ENCODE measurements at regions not wholly inside any gene's neighbourhood (a gene's known extent, or its start where the extent isn't known, plus 50 kb on each side); places are given as distances from the start of the nearest gene placed in this dataset.

- Mint-ChIP-seq H3K27ac (ENCODE audit: unreplicated experiment) (no peak overlapping the region), H3K36me3 (ENCODE audit: low read depth) (no peaks in the 10 kb centered on the region), H3K27me3 (ENCODE audit: low read depth) (no peaks in the 10 kb centered on the region), H3K4me1 (ENCODE audit: low read depth) (peaks cover 3% of the 10 kb centered on the region), H3K4me3 (ENCODE audit: unreplicated experiment) (no peak overlapping the region), H3K9me3 (ENCODE audit: low read depth) (no peaks in the 10 kb centered on the region)
- no peak for DNase-seq (ENCODE audit: low spot score)
- no peak for TF ChIP-seq CTCF (IDR thresholded peaks at IDR 0.05)
Measured at GRCh38 chr7:106548491-106548890, 112.5 kb downstream of the CCDC71L start.

GRCh38 chr7:106545275-106545674 lies 115.7 kb downstream of the CCDC71L start:
- Mint-ChIP-seq H3K36me3 (ENCODE audit: low read depth) (no peaks in the 10 kb centered on the region), H3K4me3 (ENCODE audit: unreplicated experiment) (no peak overlapping the region), H3K9me3 (ENCODE audit: low read depth) (no peaks in the 10 kb centered on the region), H3K27ac (ENCODE audit: unreplicated experiment) (no peak overlapping the region), H3K4me1 (ENCODE audit: low read depth) (peaks cover 24% of the 10 kb centered on the region), H3K27me3 (ENCODE audit: low read depth) (no peaks in the 10 kb centered on the region)
- TF ChIP-seq CTCF (IDR thresholded peaks at IDR 0.05) = no peak
- no peak for DNase-seq (ENCODE audit: low spot score)

- Mint-ChIP-seq H3K4me3 (ENCODE audit: unreplicated experiment) (no peak overlapping the region), H3K4me1 (ENCODE audit: low read depth) (peaks cover 24% of the 10 kb centered on the region), H3K36me3 (ENCODE audit: low read depth) (no peaks in the 10 kb centered on the region), H3K27me3 (ENCODE audit: low read depth) (no peaks in the 10 kb centered on the region), H3K9me3 (ENCODE audit: low read depth) (no peaks in the 10 kb centered on the region), H3K27ac (ENCODE audit: unreplicated experiment) (peak overlapping the region; percentile 92)
- TF ChIP-seq CTCF (IDR thresholded peaks at IDR 0.05) = no peak
- DNase-seq (ENCODE audit: low spot score) = no peak
Measured at GRCh38 chr7:106543221-106543757, 117.7 kb downstream of the CCDC71L start.

GRCh38 chr7:106542550-106543220 lies 118.3 kb downstream of the CCDC71L start:
- Mint-ChIP-seq H3K4me1 (ENCODE audit: low read depth) (peaks cover 24% of the 10 kb centered on the region), H3K9me3 (ENCODE audit: low read depth) (no peaks in the 10 kb centered on the region), H3K4me3 (ENCODE audit: unreplicated experiment) (no peak overlapping the region), H3K27me3 (ENCODE audit: low read depth) (no peaks in the 10 kb centered on the region), H3K27ac (ENCODE audit: unreplicated experiment) (peak overlapping the region; percentile 92), H3K36me3 (ENCODE audit: low read depth) (no peaks in the 10 kb centered on the region)
- TF ChIP-seq CTCF (IDR thresholded peaks at IDR 0.05) = peak; percentile 90
- no peak for DNase-seq (ENCODE audit: low spot score)

- DNase-seq (ENCODE audit: low spot score) = no peak
- no peaks in the 10 kb centered on the region for H3K36me3 Mint-ChIP-seq (ENCODE audit: low read depth)
- no peak for TF ChIP-seq CTCF (IDR thresholded peaks at IDR 0.05)
- H3K27me3 Mint-ChIP-seq (ENCODE audit: low read depth) = no peaks in the 10 kb centered on the region
- no peak overlapping the region for H3K4me3 Mint-ChIP-seq (ENCODE audit: unreplicated experiment)
- peaks cover 23% of the 10 kb centered on the region for H3K4me1 Mint-ChIP-seq (ENCODE audit: low read depth)
- no peak overlapping the region for H3K27ac Mint-ChIP-seq (ENCODE audit: unreplicated experiment)
- peaks cover 4% of the 10 kb centered on the region for H3K9me3 Mint-ChIP-seq (ENCODE audit: low read depth)
Measured at GRCh38 chr7:106538638-106539037, 122.3 kb downstream of the CCDC71L start.
